ENCODE measurements at regions not wholly inside any gene's neighbourhood (a gene's known extent, or its start where the extent isn't known, plus 50 kb on each side); places are given as distances from the start of the nearest gene placed in this dataset.
"Not testable (repeated sequence)": the region's sequence is repeated elsewhere in the genome, so short reads cannot be mapped to it uniquely, and the experiment has no call there.

GRCh38 chr4:186999686-187000085, 276.0 kb upstream of the FAT1 start:
- intact Hi-C loops (cut with DNase I), result no loop called here
- no peaks in the 10 kb centered on the region for H3K36me3 ChIP-seq (ENCODE audit: insufficient read depth in 1 of 2, low read depth in 1 of 2)
- no peaks in the 10 kb centered on the region for H3K27me3 ChIP-seq (ENCODE audit: insufficient read depth in 3 of 3, low read length in 2 of 3)
- H3K9me3 ChIP-seq, result no peaks in the 10 kb centered on the region
- DNase-seq, result no peak
- no peak overlapping the region for H3K4me3 ChIP-seq
- TF ChIP-seq, protein P1, sequence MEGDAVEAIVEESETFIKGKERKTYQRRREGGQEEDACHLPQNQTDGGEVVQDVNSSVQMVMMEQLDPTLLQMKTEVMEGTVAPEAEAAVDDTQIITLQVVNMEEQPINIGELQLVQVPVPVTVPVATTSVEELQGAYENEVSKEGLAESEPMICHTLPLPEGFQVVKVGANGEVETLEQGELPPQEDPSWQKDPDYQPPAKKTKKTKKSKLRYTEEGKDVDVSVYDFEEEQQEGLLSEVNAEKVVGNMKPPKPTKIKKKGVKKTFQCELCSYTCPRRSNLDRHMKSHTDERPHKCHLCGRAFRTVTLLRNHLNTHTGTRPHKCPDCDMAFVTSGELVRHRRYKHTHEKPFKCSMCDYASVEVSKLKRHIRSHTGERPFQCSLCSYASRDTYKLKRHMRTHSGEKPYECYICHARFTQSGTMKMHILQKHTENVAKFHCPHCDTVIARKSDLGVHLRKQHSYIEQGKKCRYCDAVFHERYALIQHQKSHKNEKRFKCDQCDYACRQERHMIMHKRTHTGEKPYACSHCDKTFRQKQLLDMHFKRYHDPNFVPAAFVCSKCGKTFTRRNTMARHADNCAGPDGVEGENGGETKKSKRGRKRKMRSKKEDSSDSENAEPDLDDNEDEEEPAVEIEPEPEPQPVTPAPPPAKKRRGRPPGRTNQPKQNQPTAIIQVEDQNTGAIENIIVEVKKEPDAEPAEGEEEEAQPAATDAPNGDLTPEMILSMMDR (IDR thresholded peaks at IDR 0.05), result no peak
- H3K4me1 ChIP-seq, result no peaks in the 10 kb centered on the region
- ATAC-seq, result no peak
- no peak overlapping the region for H3K27ac ChIP-seq
- 65 to 70% (median 68%) methylated on average over 3 of the region's 3 CpGs for WGBS, 3 donors

- 30 to 41% (median 32%) methylated on average over 2 of the region's 2 CpGs for WGBS, 3 donors
- TF ChIP-seq, protein P1 (IDR thresholded peaks at IDR 0.05), result no peak
- no peak for DNase-seq
- Histone ChIP-seq H3K4me3 (no peak overlapping the region), H3K9me3 (no peaks in the 10 kb centered on the region), H3K27ac (no peak overlapping the region), H3K4me1 (no peaks in the 10 kb centered on the region), H3K27me3 (ENCODE audit: insufficient read depth in 3 of 3, low read length in 2 of 3) (no peaks in the 10 kb centered on the region), H3K36me3 (ENCODE audit: insufficient read depth in 1 of 2, low read depth in 1 of 2) (no peaks in the 10 kb centered on the region)
- ATAC-seq, result no peak
- intact Hi-C loops (cut with DNase I), result no loop called here
These were observed 276.6 kb upstream of the FAT1 start for GRCh38 chr4:187000281-187000680.

- H3K4me3 ChIP-seq; H3K27ac ChIP-seq; H3K36me3 ChIP-seq (ENCODE audit: insufficient read depth in 1 of 2, low read depth in 1 of 2); H3K27me3 ChIP-seq (ENCODE audit: insufficient read depth in 3 of 3, low read length in 2 of 3); intact Hi-C loops (cut with DNase I); H3K4me1 ChIP-seq; DNase-seq; H3K9me3 ChIP-seq; ATAC-seq: not testable (repeated sequence)
- WGBS, 3 donors, result 84 to 93% (median 89%) methylated on average over 6 of the region's 6 CpGs
These were observed 278.5 kb upstream of the FAT1 start for GRCh38 chr4:187002133-187002532.

- DNase-seq (no peak), ATAC-seq (no peak)
- Histone ChIP-seq H3K36me3 (ENCODE audit: insufficient read depth in 1 of 2, low read depth in 1 of 2) (no peaks in the 10 kb centered on the region), H3K27me3 (ENCODE audit: insufficient read depth in 3 of 3, low read length in 2 of 3) (no peaks in the 10 kb centered on the region), H3K4me3 (no peak overlapping the region), H3K4me1 (no peaks in the 10 kb centered on the region), H3K27ac (no peak overlapping the region), H3K9me3 (no peaks in the 10 kb centered on the region)
- WGBS, 3 donors, result 74 to 79% (median 77%) methylated on average over 2 of the region's 2 CpGs
- intact Hi-C loops (cut with DNase I), result no loop called here
- TF ChIP-seq, protein P1 (IDR thresholded peaks at IDR 0.05), result no peak
These were observed 281.0 kb upstream of the FAT1 start for GRCh38 chr4:187004628-187005027.

- no peak for ATAC-seq
- H3K4me3 ChIP-seq, result no peak overlapping the region
- no peaks in the 10 kb centered on the region for H3K4me1 ChIP-seq
- DNase-seq, result no peak
- no peak overlapping the region for H3K27ac ChIP-seq
- H3K9me3 ChIP-seq, result no peaks in the 10 kb centered on the region
- TF ChIP-seq, protein P1 (IDR thresholded peaks at IDR 0.05), result no peak
- intact Hi-C loops (cut with DNase I), result no loop called here
- no peaks in the 10 kb centered on the region for H3K36me3 ChIP-seq (ENCODE audit: insufficient read depth in 1 of 2, low read depth in 1 of 2)
- 34 to 37% (median 36%) methylated on average over 3 of the region's 3 CpGs for WGBS, 3 donors
- H3K27me3 ChIP-seq (ENCODE audit: insufficient read depth in 3 of 3, low read length in 2 of 3), result no peaks in the 10 kb centered on the region
These were observed 282.5 kb upstream of the FAT1 start for GRCh38 chr4:187006189-187006618.

Measured in psoas muscle (tissue), 7 donors.